ENCODE measurements at regions not wholly inside any gene's neighbourhood (a gene's known extent, or its start where the extent isn't known, plus 50 kb on each side); places are given as distances from the start of the nearest gene placed in this dataset.

GRCh38 chr13:21796066-21796465 lies 125.2 kb downstream of the FGF9 start:
- dilution Hi-C loops (cut with MboI; ENCODE audit: extremely low pct_ligation_motif_present, low sequenced_read_pairs) = no loop called here
- Histone ChIP-seq H3K4me1 (ENCODE audit: control insufficient read depth, extremely low read depth, insufficient read depth, low read length) (no peaks in the 10 kb centered on the region), H3K9me3 (ENCODE audit: control insufficient read depth, low read depth, low read length) (no peaks in the 10 kb centered on the region), H4K20me1 (ENCODE audit: control insufficient read depth, extremely low read depth, insufficient read depth, low read length) (no peaks in the 10 kb centered on the region), H3K79me2 (ENCODE audit: control insufficient read depth, insufficient read depth, low read length) (no peaks in the 10 kb centered on the region), H3K4me2 (ENCODE audit: control insufficient read depth, extremely low read depth, insufficient read depth, low read depth, low read length) (no peak overlapping the region), H3K36me3 (ENCODE audit: control insufficient read depth in 2 of 2, extremely low read depth in 1 of 2, insufficient read depth in 2 of 2, low read length in 2 of 2) (no peaks in the 10 kb centered on the region), H3K9me1 (ENCODE audit: control insufficient read depth, extremely low read depth, insufficient read depth, low read length) (no peaks in the 10 kb centered on the region), H3K27me3 (ENCODE audit: control insufficient read depth, extremely low read depth, insufficient read depth, low read length) (no peaks in the 10 kb centered on the region), H2AFZ (ENCODE audit: control insufficient read depth, low read length) (no peak overlapping the region), H3K9ac (ENCODE audit: control insufficient read depth, extremely low read depth, insufficient read depth, low read length) (no peak overlapping the region), H3K4me3 (ENCODE audit: control insufficient read depth in 2 of 3, extremely low read depth in 1 of 3, insufficient read depth in 2 of 3, low read depth in 1 of 3, low read length in 3 of 3) (no peak overlapping the region), H3K27ac (ENCODE audit: control insufficient read depth, insufficient read depth, low read length) (no peak overlapping the region)
- TF ChIP-seq EZH2 (IDR thresholded peaks at IDR 0.05; ENCODE audit: low read length) (no peak), CTCF (optimal IDR thresholded peaks at IDR 0.05 in 1 of 3, IDR thresholded peaks at IDR 0.05 in 1 of 3, conservative IDR thresholded peaks at IDR 0.05 in 1 of 3; ENCODE audit: extremely low read depth in 1 of 3, insufficient read depth in 2 of 3, low read length in 3 of 3) (no peak)
- FAIRE-seq = no peak
- no peak for DNase-seq (ENCODE audit: low read depth, low spot score)

- Histone ChIP-seq H3K4me2 (ENCODE audit: control insufficient read depth, extremely low read depth, insufficient read depth, low read depth, low read length) (no peak overlapping the region), H3K4me3 (ENCODE audit: control insufficient read depth in 2 of 3, extremely low read depth in 1 of 3, insufficient read depth in 2 of 3, low read depth in 1 of 3, low read length in 3 of 3) (no peak overlapping the region), H3K27me3 (ENCODE audit: control insufficient read depth, extremely low read depth, insufficient read depth, low read length) (no peaks in the 10 kb centered on the region), H3K4me1 (ENCODE audit: control insufficient read depth, extremely low read depth, insufficient read depth, low read length) (no peaks in the 10 kb centered on the region), H3K36me3 (ENCODE audit: control insufficient read depth in 2 of 2, extremely low read depth in 1 of 2, insufficient read depth in 2 of 2, low read length in 2 of 2) (no peaks in the 10 kb centered on the region), H3K27ac (ENCODE audit: control insufficient read depth, insufficient read depth, low read length) (no peak overlapping the region), H4K20me1 (ENCODE audit: control insufficient read depth, extremely low read depth, insufficient read depth, low read length) (no peaks in the 10 kb centered on the region), H3K9ac (ENCODE audit: control insufficient read depth, extremely low read depth, insufficient read depth, low read length) (no peak overlapping the region), H3K9me1 (ENCODE audit: control insufficient read depth, extremely low read depth, insufficient read depth, low read length) (no peaks in the 10 kb centered on the region), H3K9me3 (ENCODE audit: control insufficient read depth, low read depth, low read length) (no peaks in the 10 kb centered on the region), H3K79me2 (ENCODE audit: control insufficient read depth, insufficient read depth, low read length) (no peaks in the 10 kb centered on the region), H2AFZ (ENCODE audit: control insufficient read depth, low read length) (no peak overlapping the region)
- dilution Hi-C loops (cut with MboI; ENCODE audit: extremely low pct_ligation_motif_present, low sequenced_read_pairs) = no loop called here
- DNase-seq (ENCODE audit: low read depth, low spot score) (no peak), FAIRE-seq (no peak)
- TF ChIP-seq CTCF (optimal IDR thresholded peaks at IDR 0.05 in 1 of 3, IDR thresholded peaks at IDR 0.05 in 1 of 3, conservative IDR thresholded peaks at IDR 0.05 in 1 of 3; ENCODE audit: extremely low read depth in 1 of 3, insufficient read depth in 2 of 3, low read length in 3 of 3) (no peak), EZH2 (IDR thresholded peaks at IDR 0.05; ENCODE audit: low read length) (no peak)
Measured at GRCh38 chr13:21796775-21797514, 126.1 kb downstream of the FGF9 start.

All from keratinocyte (primary cell).